ENCODE measurements at regions not wholly inside any gene's neighbourhood (a gene's known extent, or its start where the extent isn't known, plus 50 kb on each side); places are given as distances from the start of the nearest gene placed in this dataset.

DNA sequence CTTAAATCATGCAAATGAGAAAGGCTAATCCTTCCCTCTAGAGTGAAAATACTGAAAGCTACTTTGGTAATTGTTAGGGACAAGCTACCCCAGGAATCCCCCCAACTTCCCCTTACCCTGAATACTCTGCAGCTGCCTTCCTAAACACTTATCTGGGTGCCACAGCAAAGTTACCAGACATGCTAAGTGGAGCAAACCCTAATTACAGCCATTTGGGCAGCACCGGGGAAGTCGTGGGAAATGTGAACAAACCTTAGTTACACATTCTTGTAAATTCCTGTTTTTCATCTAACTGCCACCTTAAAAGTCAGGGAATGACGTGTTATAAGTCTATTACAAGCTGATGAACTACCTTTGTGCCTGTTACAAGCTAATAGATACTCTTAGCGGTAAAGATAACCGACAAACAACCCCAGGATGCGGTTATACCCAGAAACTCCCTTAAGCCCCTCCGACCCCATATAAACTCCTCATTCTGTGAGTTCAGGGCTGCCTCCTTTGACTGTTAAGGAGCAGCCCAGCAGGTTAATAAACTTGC lies 66.0 kb upstream of the PLAC8 start:
- TF ChIP-seq CTCF (IDR thresholded peaks at IDR 0.05) (no peak), POLR2A (IDR thresholded peaks at IDR 0.05) (no peak)

Measured in testis (tissue), 2 donors.